Stimulated activated naive B cell treated with anti-CD40 and anti-IgM and Interleukin-4, amounts not matched to agents 10 μg/mL and 1 μg/mL and 100 μg/mL, for 72 hours (primary cell): ENCODE measurements at regions not wholly inside any gene's neighbourhood (a gene's known extent, or its start where the extent isn't known, plus 50 kb on each side); places are given as distances from the start of the nearest gene placed in this dataset.

Experiments
- ATAC-seq, 2 donors: fragments of 150-1000 bp; cut with Tn5 transposase; replicated peaks; 2 replicates each; pipeline ENCODE4 v1.10.0; 2021; ENCODE audit warnings: moderate library complexity in 1 of 2
- DNase-seq: peaks from one replicate; pipeline ENCODE4 v3.0.0; 2021
- H3K27ac Mint-ChIP-seq: one replicate; pipeline ENCODE4 v1.8.0; 2022; ENCODE audit warnings: mild to moderate bottlenecking, mixed read lengths
- H3K27me3 Mint-ChIP-seq, 2 donors: one replicate each; pipeline ENCODE4 v1.8.0; 2022; ENCODE audit warnings: mixed read lengths in 2 of 2
- H3K36me3 Mint-ChIP-seq, 2 donors: one replicate each; pipeline ENCODE4 v1.8.0; 2022; ENCODE audit warnings: mixed read lengths in 2 of 2, mild to moderate bottlenecking in 1 of 2
- H3K4me1 Mint-ChIP-seq, 2 donors: one replicate each; pipeline ENCODE4 v1.8.0; 2022; ENCODE audit warnings: mixed read lengths in 2 of 2, mild to moderate bottlenecking in 1 of 2
- H3K4me3 Mint-ChIP-seq, 2 donors: one replicate each; pipeline ENCODE4 v1.8.0; 2022; ENCODE audit warnings: mild to moderate bottlenecking in 2 of 2, mixed read lengths in 2 of 2, moderate library complexity in 1 of 2
- H3K9me3 Mint-ChIP-seq, 2 donors: one replicate each; pipeline ENCODE4 v1.8.0; 2022; ENCODE audit warnings: mixed read lengths in 2 of 2, mild to moderate bottlenecking in 1 of 2

- H3K27me3 Mint-ChIP-seq, result no peaks in the 10 kb centered on the region
- H3K9me3 Mint-ChIP-seq, result peaks cover 0 to 1% of the 10 kb centered on the region in 2 donors
- no peak overlapping the region for H3K4me3 Mint-ChIP-seq
- no peaks in the 10 kb centered on the region for H3K4me1 Mint-ChIP-seq
- H3K36me3 Mint-ChIP-seq, result no peaks in the 10 kb centered on the region
- H3K27ac Mint-ChIP-seq, result no peak overlapping the region
- ATAC-seq (no peak), DNase-seq (no peak)
These were observed 105.3 kb upstream of the PDZRN3 start for GRCh38 chr3:73729969-73730440.

DNA sequence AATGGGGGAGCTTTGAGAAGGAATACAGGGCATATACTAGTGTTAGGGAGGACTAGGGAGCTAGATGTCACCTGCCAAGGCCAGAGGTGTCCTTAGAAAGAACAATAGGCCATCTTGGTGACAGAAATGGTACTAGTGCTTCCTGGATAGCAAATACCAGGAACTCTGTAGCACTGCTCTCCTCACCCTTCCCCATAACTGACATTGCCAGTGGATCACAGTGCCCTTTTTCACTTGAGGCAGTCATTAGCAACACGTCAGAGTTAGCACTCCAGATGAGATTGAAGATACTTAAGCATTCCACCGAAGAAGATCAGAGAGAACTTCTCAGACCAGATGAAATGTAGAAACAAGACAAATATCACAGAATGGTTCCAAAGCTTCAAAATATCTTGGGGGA lies 103.1 kb upstream of the PDZRN3 start:
- no peaks in the 10 kb centered on the region for H3K4me1 Mint-ChIP-seq
- no peak overlapping the region for H3K4me3 Mint-ChIP-seq
- H3K9me3 Mint-ChIP-seq, result peaks cover under 1 to 1% of the 10 kb centered on the region in 2 donors
- DNase-seq, result no peak
- H3K27ac Mint-ChIP-seq, result no peak overlapping the region
- no peak for ATAC-seq
- H3K27me3 Mint-ChIP-seq, result no peaks in the 10 kb centered on the region
- H3K36me3 Mint-ChIP-seq, result no peaks in the 10 kb centered on the region

- Mint-ChIP-seq H3K27me3 (no peaks in the 10 kb centered on the region), H3K4me3 (no peak overlapping the region), H3K36me3 (no peaks in the 10 kb centered on the region), H3K4me1 (no peaks in the 10 kb centered on the region), H3K9me3 (peaks cover 5 to 6% of the 10 kb centered on the region in 2 donors), H3K27ac (no peak overlapping the region)
- DNase-seq (no peak), ATAC-seq (no peak)
These were observed 102.5 kb upstream of the PDZRN3 start for GRCh38 chr3:73727117-73727821.

DNA sequence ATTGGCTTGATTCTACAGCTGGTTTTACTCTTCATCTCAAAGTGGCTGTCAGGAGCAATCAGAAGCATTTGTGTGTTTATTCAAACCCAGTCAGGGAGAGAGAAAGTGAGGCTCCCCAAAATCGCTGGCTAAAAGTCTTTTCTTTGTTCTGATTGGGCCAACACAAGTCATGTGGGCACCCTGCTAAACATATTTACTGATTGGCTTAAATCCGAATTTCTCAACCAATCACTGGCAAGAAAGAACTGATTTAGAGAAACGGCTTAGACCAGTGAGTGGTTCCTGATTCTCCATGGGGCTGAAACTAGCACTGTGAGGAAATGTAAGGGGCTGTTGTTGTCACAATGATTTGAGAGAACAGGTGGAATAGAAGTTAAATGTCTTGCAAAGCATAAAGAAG lies 98.9 kb upstream of the PDZRN3 start:
- H3K4me3 Mint-ChIP-seq, result no peak overlapping the region
- no peaks in the 10 kb centered on the region for H3K27me3 Mint-ChIP-seq
- H3K36me3 Mint-ChIP-seq, result no peaks in the 10 kb centered on the region
- no peaks in the 10 kb centered on the region for H3K4me1 Mint-ChIP-seq
- ATAC-seq (no peak), DNase-seq (no peak)
- peaks cover 5 to 8% of the 10 kb centered on the region in 2 donors for H3K9me3 Mint-ChIP-seq
- no peak overlapping the region for H3K27ac Mint-ChIP-seq

DNA sequence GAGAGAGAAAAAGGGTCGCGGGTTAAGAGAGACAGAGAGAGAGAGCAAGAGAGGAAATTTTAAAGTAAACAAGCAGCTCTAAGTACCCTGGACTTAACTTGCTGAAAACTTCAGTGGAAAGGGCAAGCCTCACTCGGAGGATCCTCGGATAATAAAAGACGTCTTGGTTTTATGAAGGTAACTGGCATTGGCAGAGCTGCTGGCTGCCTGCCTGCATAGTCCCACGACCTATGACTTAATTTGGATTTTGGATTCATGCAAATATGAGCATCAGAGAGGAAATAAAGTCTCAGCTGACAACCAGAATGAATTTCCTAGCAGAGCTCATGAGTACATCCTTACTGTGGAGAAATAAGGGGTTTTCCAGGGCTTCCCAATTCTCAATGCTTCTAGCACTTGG lies 95.1 kb upstream of the PDZRN3 start:
- Mint-ChIP-seq H3K4me1 (no peaks in the 10 kb centered on the region), H3K27me3 (no peaks in the 10 kb centered on the region), H3K36me3 (no peaks in the 10 kb centered on the region), H3K9me3 (peaks cover 5 to 8% of the 10 kb centered on the region in 2 donors), H3K4me3 (no peak overlapping the region), H3K27ac (no peak overlapping the region)
- DNase-seq (no peak), ATAC-seq (no peak)

GRCh38 chr3:73719413-73719851 lies 94.7 kb upstream of the PDZRN3 start:
- no peaks in the 10 kb centered on the region for H3K4me1 Mint-ChIP-seq

GRCh38 chr3:73718326-73719110 lies 93.8 kb upstream of the PDZRN3 start:
- ATAC-seq, result no peak
- Mint-ChIP-seq H3K4me3 (no peak overlapping the region), H3K4me1 (no peaks in the 10 kb centered on the region), H3K27ac (no peak overlapping the region), H3K36me3 (no peaks in the 10 kb centered on the region), H3K9me3 (peaks cover 7 to 10% of the 10 kb centered on the region in 2 donors), H3K27me3 (no peaks in the 10 kb centered on the region)
- DNase-seq, result no peak

More at GRCh38 chr3:73719413-73719851, 94.7 kb upstream of the PDZRN3 start:
- ATAC-seq, result no peak
- H3K36me3 Mint-ChIP-seq, result no peaks in the 10 kb centered on the region
- H3K27me3 Mint-ChIP-seq, result no peaks in the 10 kb centered on the region
- H3K9me3 Mint-ChIP-seq, result peaks cover 5 to 8% of the 10 kb centered on the region in 2 donors
- H3K27ac Mint-ChIP-seq, result no peak overlapping the region
- DNase-seq, result no peak
- no peak overlapping the region for H3K4me3 Mint-ChIP-seq

- H3K4me3 Mint-ChIP-seq, result no peak overlapping the region
- no peaks in the 10 kb centered on the region for H3K36me3 Mint-ChIP-seq
- H3K4me1 Mint-ChIP-seq, result no peaks in the 10 kb centered on the region
- DNase-seq (no peak), ATAC-seq (no peak)
- H3K27me3 Mint-ChIP-seq, result no peaks in the 10 kb centered on the region
- no peak overlapping the region for H3K27ac Mint-ChIP-seq
- peaks cover 7 to 11% of the 10 kb centered on the region in 2 donors for H3K9me3 Mint-ChIP-seq
These were observed 91.7 kb upstream of the PDZRN3 start for GRCh38 chr3:73716418-73716817.

DNA sequence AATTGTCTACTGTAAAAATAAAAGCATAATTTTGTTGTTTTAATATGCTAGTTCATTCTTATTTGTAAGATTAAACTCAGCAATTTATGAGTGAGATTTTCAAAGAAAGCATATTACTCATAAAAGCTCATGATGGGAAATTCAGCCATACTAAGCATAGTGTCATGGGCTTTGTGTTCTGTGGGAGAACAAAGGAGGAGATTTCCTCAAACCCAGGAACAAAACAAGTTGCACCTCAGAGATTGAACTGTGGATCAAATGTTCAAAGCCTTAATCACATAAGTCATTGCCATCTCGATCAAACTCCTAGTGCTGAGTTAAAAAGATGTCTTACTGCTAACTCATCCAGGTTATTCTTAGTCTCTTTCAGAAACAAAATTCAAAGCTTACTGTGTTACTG lies 85.6 kb upstream of the PDZRN3 start:
- Mint-ChIP-seq H3K4me3 (no peak overlapping the region), H3K27ac (no peak overlapping the region), H3K4me1 (no peaks in the 10 kb centered on the region), H3K27me3 (no peaks in the 10 kb centered on the region), H3K9me3 (peaks cover 10 to 13% of the 10 kb centered on the region in 2 donors), H3K36me3 (no peaks in the 10 kb centered on the region)
- DNase-seq (no peak), ATAC-seq (no peak)

- Mint-ChIP-seq H3K4me3 (no peak overlapping the region), H3K36me3 (no peaks in the 10 kb centered on the region), H3K4me1 (no peaks in the 10 kb centered on the region), H3K27me3 (no peaks in the 10 kb centered on the region), H3K9me3 (peaks cover 10 to 13% of the 10 kb centered on the region in 2 donors), H3K27ac (no peak overlapping the region)
- DNase-seq (no peak), ATAC-seq (no peak)
These were observed 85.0 kb upstream of the PDZRN3 start for GRCh38 chr3:73709712-73710111.

- H3K4me1 Mint-ChIP-seq, result no peaks in the 10 kb centered on the region
- peaks cover 10 to 13% of the 10 kb centered on the region in 2 donors for H3K9me3 Mint-ChIP-seq
- no peak overlapping the region for H3K4me3 Mint-ChIP-seq
- DNase-seq (no peak), ATAC-seq (no peak)
- H3K27me3 Mint-ChIP-seq, result no peaks in the 10 kb centered on the region
- no peak overlapping the region for H3K27ac Mint-ChIP-seq
- H3K36me3 Mint-ChIP-seq, result no peaks in the 10 kb centered on the region
These were observed 84.2 kb upstream of the PDZRN3 start for GRCh38 chr3:73708956-73709355.

DNA sequence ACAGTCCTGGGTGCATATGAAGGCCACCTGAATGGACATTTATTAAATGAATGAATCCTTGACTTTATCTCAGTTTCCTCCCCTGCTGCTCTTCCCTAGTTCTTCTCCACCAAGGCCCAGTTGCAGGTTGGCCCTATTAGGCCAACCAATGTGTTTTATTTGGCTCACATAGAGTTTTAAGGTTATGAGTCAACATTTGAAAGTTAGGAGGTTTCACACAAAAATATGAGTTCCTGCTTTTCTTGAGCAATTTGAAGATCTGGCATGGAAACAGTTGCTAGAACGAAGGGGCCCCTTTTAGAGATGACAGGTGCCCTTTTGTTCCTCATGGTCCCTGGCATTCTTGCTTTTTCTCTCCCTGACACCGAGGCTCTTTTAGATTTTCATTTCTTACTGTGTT lies 83.0 kb upstream of the PDZRN3 start:
- peaks cover 5 to 9% of the 10 kb centered on the region in 2 donors for H3K9me3 Mint-ChIP-seq
- DNase-seq (no peak), ATAC-seq (no peak)
- H3K27ac Mint-ChIP-seq, result no peak overlapping the region
- no peak overlapping the region for H3K4me3 Mint-ChIP-seq
- H3K4me1 Mint-ChIP-seq, result no peaks in the 10 kb centered on the region
- H3K36me3 Mint-ChIP-seq, result no peaks in the 10 kb centered on the region
- H3K27me3 Mint-ChIP-seq, result no peaks in the 10 kb centered on the region

- no peak overlapping the region for H3K4me3 Mint-ChIP-seq
- DNase-seq (no peak), ATAC-seq (no peak)
- H3K9me3 Mint-ChIP-seq, result peaks cover 5 to 9% of the 10 kb centered on the region in 2 donors
- H3K27ac Mint-ChIP-seq, result no peak overlapping the region
- H3K27me3 Mint-ChIP-seq, result no peaks in the 10 kb centered on the region
- H3K4me1 Mint-ChIP-seq, result no peaks in the 10 kb centered on the region
- H3K36me3 Mint-ChIP-seq, result no peaks in the 10 kb centered on the region
These were observed 82.0 kb upstream of the PDZRN3 start for GRCh38 chr3:73706771-73707170.

DNA sequence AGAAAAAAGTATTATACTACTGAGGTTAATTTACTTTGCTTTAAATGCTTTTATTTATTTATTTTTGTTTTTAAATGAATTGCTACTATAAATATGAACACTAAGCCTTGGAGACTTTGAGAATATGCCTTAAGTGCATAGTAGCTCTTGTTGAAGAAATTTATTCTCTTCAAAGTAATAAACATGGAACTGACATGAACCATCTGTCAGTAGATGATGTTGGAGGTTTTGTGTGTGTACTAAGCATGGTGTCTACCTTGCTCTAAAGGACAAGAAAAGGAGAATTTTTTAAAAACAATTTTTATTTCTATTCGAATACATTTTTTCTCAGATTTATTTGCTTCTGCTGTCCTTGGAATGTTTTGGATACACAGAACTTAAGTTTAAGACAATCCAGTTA lies 81.1 kb upstream of the PDZRN3 start:
- Mint-ChIP-seq H3K36me3 (no peaks in the 10 kb centered on the region), H3K4me3 (no peak overlapping the region), H3K4me1 (no peaks in the 10 kb centered on the region), H3K9me3 (peaks cover 3 to 4% of the 10 kb centered on the region in 2 donors), H3K27me3 (no peaks in the 10 kb centered on the region), H3K27ac (no peak overlapping the region)
- DNase-seq (no peak), ATAC-seq (no peak)

DNA sequence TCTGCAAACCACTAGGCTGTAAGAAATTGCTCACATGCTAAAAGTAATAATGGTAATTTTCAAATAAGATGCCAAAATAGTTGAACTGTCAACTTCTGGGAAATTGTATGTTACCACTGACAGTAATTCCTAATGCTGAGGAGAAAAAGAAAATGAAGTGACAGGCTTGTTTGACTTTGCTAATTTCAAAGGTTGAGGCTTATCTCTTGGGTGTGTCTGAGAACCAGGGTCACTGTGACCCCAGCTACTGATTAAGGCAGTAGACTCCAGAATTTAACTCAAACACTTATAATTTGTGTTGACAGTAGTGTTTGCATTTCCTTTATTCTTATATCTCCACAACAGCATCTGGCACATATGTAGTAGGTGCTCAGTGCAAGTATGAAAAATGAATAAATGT lies 74.6 kb upstream of the PDZRN3 start:
- H3K36me3 Mint-ChIP-seq, result no peaks in the 10 kb centered on the region
- no peak for DNase-seq
- H3K4me3 Mint-ChIP-seq, result no peak overlapping the region
- H3K4me1 Mint-ChIP-seq, result no peaks in the 10 kb centered on the region
- H3K27ac Mint-ChIP-seq, result no peak overlapping the region
- no peaks in the 10 kb centered on the region for H3K27me3 Mint-ChIP-seq
- H3K9me3 Mint-ChIP-seq, result no peaks in the 10 kb centered on the region
- ATAC-seq, result no peak
